ENCODE measurements at regions not wholly inside any gene's neighbourhood (a gene's known extent, or its start where the extent isn't known, plus 50 kb on each side); places are given as distances from the start of the nearest gene placed in this dataset.

- TF ChIP-seq EZH2phosphoT487 (IDR thresholded peaks at IDR 0.05; ENCODE audit: borderline replicate concordance) (no peak), CTCF (conservative IDR thresholded peaks at IDR 0.05; ENCODE audit: low read length) (no peak)
These were observed 496.3 kb upstream of the HTR2C start for GRCh38 chrX:114087543-114087942.
